Breast epithelium (tissue), 3 donors: ENCODE measurements at regions not wholly inside any gene's neighbourhood (a gene's known extent, or its start where the extent isn't known, plus 50 kb on each side); places are given as distances from the start of the nearest gene placed in this dataset.

Experiments used
- CTCF ChIP-seq, 3 donors: fragments of 450-650 bp; IDR thresholded peaks; one replicate each; pipeline ENCODE4 v1.5.1; 2016 to 2017; ENCODE audit warnings: antibody characterized with exemption in 3 of 3, mild to moderate bottlenecking in 3 of 3, moderate library complexity in 3 of 3
- POLR2A ChIP-seq: fragments of 450-650 bp; IDR thresholded peaks from one replicate; pipeline ENCODE4 v1.6.1; 2016; ENCODE audit warnings: antibody characterized with exemption, mild to moderate bottlenecking, moderate library complexity
- POLR2AphosphoS5 ChIP-seq, 3 donors: sonication (generic); formaldehyde crosslinking; IDR thresholded peaks; one replicate each; pipeline ENCODE4 v1.6.1; 2017; ENCODE audit warnings: antibody characterized with exemption in 3 of 3

GRCh38 chr10:8876171-8876570 lies 821.7 kb downstream of the GATA3 start:
- TF ChIP-seq POLR2AphosphoS5 (IDR thresholded peaks at IDR 0.05): no peak
- no peak for TF ChIP-seq CTCF (IDR thresholded peaks at IDR 0.05)
- TF ChIP-seq POLR2A: no peak
